ENCODE measurements at regions not wholly inside any gene's neighbourhood (a gene's known extent, or its start where the extent isn't known, plus 50 kb on each side); places are given as distances from the start of the nearest gene placed in this dataset.

- no peak for TF ChIP-seq CTCF (IDR thresholded peaks at IDR 0.05)
- no peak for TF ChIP-seq POLR2AphosphoS5 (IDR thresholded peaks at IDR 0.05)
Measured at GRCh38 chr11:15849257-15849656, 507.1 kb downstream of the SOX6 start.

All from breast epithelium (tissue), 3 donors.